WI38 (cell line): ENCODE measurements at regions not wholly inside any gene's neighbourhood (a gene's known extent, or its start where the extent isn't known, plus 50 kb on each side); places are given as distances from the start of the nearest gene placed in this dataset.

Experiments
- H3K4me3 ChIP-seq: 2 replicates; pipeline ENCODE4 v1.5.1; 2011; ENCODE audit warnings: low read depth, mild to moderate bottlenecking, control low read depth, low read length
- CTCF ChIP-seq: IDR thresholded peaks from 2 replicates; pipeline ENCODE4 v1.5.1; 2012; ENCODE audit warnings: low read depth, mild to moderate bottlenecking, control low read depth, low read length

GRCh38 chr10:8544057-8544380, 489.5 kb downstream of the GATA3 start:
- no peak for TF ChIP-seq CTCF
- H3K4me3 ChIP-seq: no peak overlapping the region

GRCh38 chr10:8544500-8544899, 490.0 kb downstream of the GATA3 start:
- TF ChIP-seq CTCF: no peak

GRCh38 chr10:8554574-8554973, 500.1 kb downstream of the GATA3 start:
- no peak overlapping the region for H3K4me3 ChIP-seq
- no peak for TF ChIP-seq CTCF

More at GRCh38 chr10:8544500-8544899, 490.0 kb downstream of the GATA3 start:
- H3K4me3 ChIP-seq: no peak overlapping the region

- TF ChIP-seq CTCF: no peak
- no peak overlapping the region for H3K4me3 ChIP-seq
Observed at GRCh38 chr10:8556321-8556720, 501.8 kb downstream of the GATA3 start.

GRCh38 chr10:8563478-8563877, 509.0 kb downstream of the GATA3 start:
- H3K4me3 ChIP-seq: no peak overlapping the region
- TF ChIP-seq CTCF: no peak

GRCh38 chr10:8566737-8567136, 512.2 kb downstream of the GATA3 start:
- no peak for TF ChIP-seq CTCF

GRCh38 chr10:8568401-8568800, 513.9 kb downstream of the GATA3 start:
- TF ChIP-seq CTCF: no peak
- H3K4me3 ChIP-seq: no peak overlapping the region

More at GRCh38 chr10:8566737-8567136, 512.2 kb downstream of the GATA3 start:
- H3K4me3 ChIP-seq: no peak overlapping the region

GRCh38 chr10:8575620-8576019, 521.1 kb downstream of the GATA3 start:
- H3K4me3 ChIP-seq: no peak overlapping the region
- no peak for TF ChIP-seq CTCF
